ENCODE measurements at regions not wholly inside any gene's neighbourhood (a gene's known extent, or its start where the extent isn't known, plus 50 kb on each side); places are given as distances from the start of the nearest gene placed in this dataset.

DNA sequence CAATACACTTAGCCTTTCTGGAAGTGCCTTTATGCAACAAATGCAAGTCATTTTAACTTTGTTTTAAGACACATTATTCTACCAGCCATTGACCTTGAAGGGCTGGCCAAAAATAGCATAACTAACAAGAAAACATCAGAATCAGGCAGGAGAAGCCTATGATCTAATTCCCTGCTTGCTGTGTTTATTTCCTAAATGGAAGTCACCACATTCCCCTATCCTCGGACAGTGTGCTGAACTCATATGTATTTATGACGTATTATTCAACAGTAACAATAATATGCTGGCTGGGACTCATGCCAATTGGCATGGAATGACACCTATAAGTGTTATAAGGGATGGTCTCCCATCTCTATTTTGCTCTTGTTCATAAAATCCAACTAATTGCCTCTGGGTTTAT lies 140.7 kb downstream of the MAP3K7 start:
- FAIRE-seq (no peak), DNase-seq (ENCODE audit: insufficient read length, low spot score) (no peak)
- TF ChIP-seq POLR2A (IDR thresholded peaks at IDR 0.05; ENCODE audit: low read depth, low read length), result no peak

DNA sequence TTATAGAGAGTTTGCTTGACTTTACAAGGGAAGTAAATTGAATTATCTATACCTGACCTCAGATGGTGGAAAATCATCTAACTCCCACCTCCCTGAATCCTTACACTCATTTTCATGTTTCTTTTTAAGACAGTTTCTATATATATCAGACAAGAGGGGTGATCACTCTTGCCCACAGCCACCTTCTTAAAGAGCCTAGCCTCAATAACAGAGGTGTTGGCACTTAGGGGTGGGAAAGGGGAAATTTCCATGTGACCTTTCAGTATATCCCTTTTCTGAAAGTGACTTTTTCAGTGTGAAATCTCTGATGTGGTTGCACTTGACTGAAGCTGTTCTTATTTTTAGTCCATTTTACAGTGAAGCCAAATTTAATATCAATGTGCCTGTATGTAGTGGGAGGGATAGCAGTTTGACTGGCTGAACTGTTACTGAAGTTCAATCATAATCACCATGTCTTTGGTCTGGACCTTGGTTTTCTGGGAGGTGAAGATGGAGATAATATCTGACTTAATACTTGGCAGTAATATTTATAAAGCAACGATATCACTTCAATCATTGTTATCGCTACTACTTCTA lies 141.3 kb downstream of the MAP3K7 start:
- DNase-seq (ENCODE audit: insufficient read length, low spot score) (no peak), FAIRE-seq (no peak)
- no peak for TF ChIP-seq POLR2A (IDR thresholded peaks at IDR 0.05; ENCODE audit: low read depth, low read length)

DNA sequence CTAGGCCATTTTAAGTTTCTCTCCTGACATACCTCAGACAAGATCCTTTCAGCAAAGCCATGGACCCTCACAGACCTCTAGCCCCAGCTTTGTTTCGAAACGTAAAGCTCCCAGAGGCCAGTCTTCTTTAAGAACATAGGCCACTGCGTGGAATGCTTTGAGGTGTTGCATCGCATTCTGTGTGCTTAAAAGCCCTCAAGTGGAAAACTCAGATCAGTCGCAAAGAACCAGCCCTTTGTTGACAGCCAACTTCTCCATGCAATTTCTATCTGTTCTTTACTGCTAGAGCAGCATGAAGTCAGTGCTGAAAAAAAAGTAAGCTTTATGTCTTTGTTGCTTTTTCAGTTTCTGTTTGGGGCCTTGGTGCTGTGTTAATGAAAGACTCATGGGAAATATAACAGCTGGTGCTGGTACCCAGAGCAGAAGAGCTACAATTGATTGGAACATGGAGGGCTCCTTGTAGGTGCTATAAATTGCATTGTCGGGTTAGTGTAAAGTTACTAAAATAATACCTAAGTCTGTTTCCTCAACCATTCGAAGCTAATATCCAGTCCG lies 142.6 kb downstream of the MAP3K7 start:
- FAIRE-seq (no peak), DNase-seq (ENCODE audit: insufficient read length, low spot score) (no peak)
- no peak for TF ChIP-seq POLR2A (IDR thresholded peaks at IDR 0.05; ENCODE audit: low read depth, low read length)

DNA sequence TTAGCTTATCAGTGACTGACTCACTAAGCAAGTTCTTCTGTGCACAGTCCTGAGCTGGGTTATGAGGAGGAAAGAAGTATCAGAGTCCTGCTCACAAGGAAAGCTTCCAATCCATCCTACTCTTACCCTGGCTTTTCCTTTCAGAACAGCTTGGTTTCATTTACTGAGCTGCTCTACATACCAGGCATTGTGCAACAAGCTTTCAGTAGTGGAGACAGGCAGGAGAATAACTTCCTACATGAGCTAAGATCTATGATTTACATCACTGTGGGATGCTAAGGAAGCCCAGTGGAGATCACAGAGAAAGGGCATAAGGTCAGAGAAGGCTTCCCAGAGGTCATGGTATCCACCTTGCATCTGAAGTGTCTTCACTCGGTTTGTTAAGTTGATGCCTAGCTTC lies 144.5 kb downstream of the MAP3K7 start:
- no peak for FAIRE-seq
- DNase-seq (ENCODE audit: insufficient read length, low spot score), result no peak
- TF ChIP-seq POLR2A (IDR thresholded peaks at IDR 0.05; ENCODE audit: low read depth, low read length), result no peak

DNA sequence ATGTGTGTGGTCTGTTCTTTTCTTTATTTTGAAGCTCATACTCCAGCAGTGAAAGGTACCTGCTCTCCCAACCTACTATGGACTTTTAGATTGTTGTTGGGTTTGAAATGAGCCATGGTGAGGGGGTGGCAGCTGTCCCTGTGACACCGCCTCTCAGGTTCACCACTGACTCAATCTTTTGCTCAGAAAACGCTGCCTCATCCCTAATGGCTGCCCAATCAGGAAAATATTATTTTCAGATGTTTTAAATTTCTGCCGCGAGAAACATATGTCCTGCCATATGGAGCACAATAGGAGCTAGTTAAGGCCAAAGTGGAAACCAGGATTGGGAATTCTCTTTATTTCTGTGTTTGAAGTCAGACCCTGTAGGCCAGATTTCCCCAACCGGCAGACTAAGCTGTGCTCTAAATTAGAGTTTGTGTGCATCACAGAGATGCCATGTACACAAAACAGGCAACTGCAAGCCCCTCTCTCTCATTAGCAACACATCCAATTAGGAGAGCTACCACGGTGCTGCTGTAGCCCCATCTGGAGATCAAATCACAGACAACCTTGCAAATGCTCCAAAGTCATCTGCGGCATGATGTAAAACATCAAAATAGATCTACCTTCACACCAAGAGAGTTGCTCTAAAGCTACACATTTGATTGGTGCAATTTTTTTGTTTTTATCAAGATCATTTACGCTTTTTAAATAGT lies 144.1 kb upstream of the BACH2 start:
- TF ChIP-seq POLR2A (IDR thresholded peaks at IDR 0.05; ENCODE audit: low read depth, low read length), result no peak
- FAIRE-seq (no peak), DNase-seq (ENCODE audit: insufficient read length, low spot score) (no peak)

DNA sequence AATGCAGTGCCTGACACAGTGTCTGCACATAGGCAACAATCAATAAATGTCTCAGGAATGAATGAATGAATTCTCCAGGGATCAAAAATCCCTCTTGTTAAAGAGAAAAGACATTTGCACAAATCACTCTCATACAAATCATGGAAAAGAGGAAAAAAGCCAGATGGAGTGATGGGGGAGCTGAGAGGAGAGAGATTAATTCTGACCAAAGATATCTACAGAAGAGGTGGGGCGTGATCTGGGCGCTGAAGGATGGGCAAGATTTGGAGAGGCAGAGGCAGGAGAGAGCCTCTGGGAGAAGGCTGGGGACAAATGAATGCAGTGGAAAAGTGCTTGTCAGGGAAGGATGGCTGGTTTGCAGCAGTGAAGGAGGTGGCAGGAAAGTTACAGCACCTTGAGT lies 142.9 kb upstream of the BACH2 start:
- DNase-seq (ENCODE audit: insufficient read length, low spot score) (no peak), FAIRE-seq (no peak)
- TF ChIP-seq POLR2A (IDR thresholded peaks at IDR 0.05; ENCODE audit: low read depth, low read length), result no peak

DNA sequence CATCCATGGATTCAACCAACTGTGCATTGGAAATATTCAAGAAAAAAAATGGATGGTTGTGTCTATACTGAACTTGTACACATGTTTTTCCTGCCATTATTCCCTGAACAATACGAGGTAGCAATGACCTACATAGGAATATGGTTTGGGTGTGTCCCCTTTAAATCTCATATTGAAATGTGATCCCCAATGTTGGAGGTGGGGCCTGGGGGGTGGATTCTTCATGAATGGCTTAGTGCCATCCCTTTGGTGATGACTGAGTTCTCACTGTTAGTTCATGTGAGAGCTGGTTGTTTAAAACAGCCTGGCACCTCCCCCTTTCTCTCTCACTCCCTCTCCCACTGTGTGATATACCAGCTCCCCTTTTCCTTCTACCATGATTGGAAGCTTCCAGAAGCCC lies 139.8 kb upstream of the BACH2 start:
- FAIRE-seq, result no peak
- no peak for DNase-seq (ENCODE audit: insufficient read length, low spot score)
- TF ChIP-seq POLR2A (IDR thresholded peaks at IDR 0.05; ENCODE audit: low read depth, low read length), result no peak

DNA sequence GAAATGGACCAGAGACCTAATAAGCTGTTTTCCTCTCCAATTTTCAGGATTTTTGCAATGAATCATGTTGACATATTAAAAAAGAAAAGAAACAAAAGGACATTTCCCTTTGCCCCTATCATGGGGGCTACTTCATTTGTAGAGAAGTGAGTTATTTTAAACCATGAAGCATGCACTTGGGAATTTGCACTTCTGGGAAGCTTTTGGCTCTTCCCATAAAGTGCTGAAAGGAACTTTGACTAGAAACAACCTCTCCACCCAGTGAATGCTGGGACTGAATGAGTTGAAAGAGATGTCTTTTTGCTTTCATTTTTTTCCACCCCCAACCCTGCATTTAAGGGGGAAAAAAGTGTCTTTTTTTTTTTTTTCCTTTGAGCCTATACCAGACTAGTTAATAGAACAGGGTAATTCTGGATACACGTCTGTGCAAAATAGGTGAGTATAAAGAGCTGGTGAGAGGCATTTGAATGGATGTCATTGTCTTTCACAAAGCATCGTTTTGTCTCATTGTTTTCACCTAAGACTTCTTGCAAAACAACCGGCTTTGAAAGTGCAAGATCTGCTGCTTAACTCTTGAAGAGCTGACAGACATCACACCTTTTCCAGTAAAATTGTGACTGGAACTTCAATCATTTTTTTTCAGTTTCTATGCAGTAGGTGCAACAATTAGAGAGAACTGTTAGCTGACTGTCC lies 138.7 kb upstream of the BACH2 start:
- no peak for TF ChIP-seq POLR2A (IDR thresholded peaks at IDR 0.05; ENCODE audit: low read depth, low read length)
- no peak for DNase-seq (ENCODE audit: insufficient read length, low spot score)
- FAIRE-seq, result no peak

DNA sequence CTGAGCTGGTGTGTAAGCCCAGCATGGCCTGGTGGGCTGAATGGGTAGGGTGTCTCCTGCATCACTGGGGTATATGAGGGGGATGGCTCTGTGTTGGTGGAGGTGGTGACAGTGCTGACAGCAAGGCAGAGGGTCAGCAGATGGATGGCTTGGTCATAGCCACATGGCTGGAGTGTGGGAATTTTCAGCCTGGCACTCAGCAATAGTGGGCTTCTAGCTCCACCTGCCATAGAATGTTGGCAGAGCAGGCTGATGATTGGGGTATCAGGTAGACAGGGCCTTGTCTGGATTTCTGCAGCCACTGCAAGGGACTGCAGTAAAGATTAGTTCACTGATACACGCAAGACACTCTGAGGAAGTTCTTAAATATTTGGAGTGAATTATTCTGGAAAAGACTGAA lies 137.5 kb upstream of the BACH2 start:
- DNase-seq (ENCODE audit: insufficient read length, low spot score) (no peak), FAIRE-seq (no peak)

DNA sequence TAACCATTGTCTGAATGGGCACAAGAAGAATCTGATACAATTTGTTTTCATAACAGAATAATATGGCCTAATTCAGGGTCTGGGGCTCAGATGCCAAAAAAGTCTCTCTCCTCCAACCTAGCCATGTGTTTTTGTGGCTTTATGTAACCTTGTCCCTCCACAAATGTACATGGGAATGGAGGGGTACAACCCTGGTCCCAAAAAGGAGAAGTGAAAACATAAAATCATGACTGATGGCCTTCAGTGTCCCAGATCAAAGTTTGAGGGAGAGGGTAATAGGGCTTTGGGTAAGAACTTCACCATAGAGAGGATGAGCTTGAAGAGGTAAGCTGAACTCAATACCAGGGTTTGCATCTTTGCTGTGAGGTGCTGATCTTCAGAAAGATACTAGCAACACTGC lies 136.3 kb upstream of the BACH2 start:
- TF ChIP-seq POLR2A (IDR thresholded peaks at IDR 0.05; ENCODE audit: low read depth, low read length), result no peak
- DNase-seq (ENCODE audit: insufficient read length, low spot score) (no peak), FAIRE-seq (no peak)

More for the DNA sequence above, 137.5 kb upstream of the BACH2 start:
- no peak for TF ChIP-seq POLR2A (IDR thresholded peaks at IDR 0.05; ENCODE audit: low read depth, low read length)

DNA sequence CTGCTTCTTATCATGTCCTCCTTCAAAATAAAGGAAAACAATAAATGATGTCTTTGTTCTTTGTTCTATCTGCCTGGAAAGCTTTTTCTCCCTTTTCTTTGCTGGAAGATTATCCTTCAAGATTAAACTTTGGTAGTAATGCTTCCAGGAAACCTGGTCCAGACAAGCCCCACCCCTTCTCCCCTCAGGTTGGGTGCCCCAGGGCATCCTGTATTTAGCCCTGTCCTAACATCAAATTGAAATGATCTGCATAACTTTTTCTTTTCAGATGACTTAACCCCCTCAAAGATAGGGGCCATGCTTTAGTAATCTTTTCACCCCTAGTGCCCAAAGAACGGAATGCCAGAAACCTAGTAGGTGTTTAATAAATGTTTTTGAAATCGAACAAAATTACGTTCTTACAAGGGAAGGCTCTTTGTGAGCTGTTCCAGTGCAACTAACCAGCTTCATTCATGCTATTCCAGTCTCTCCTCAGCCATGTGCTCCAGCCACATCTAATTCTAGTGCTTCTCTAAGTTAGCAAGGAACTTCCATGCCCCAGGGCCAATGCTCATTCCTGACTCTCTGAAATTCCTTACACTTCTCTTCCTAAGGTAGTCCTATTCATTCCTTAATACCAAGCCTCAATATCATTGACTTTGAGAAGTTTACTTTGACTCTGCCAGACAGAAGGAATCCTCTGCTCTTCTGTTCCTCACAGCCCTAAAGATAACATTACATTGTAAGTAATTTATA lies 135.6 kb upstream of the BACH2 start:
- DNase-seq (ENCODE audit: insufficient read length, low spot score), result no peak
- FAIRE-seq, result no peak
- no peak for TF ChIP-seq POLR2A (IDR thresholded peaks at IDR 0.05; ENCODE audit: low read depth, low read length)

DNA sequence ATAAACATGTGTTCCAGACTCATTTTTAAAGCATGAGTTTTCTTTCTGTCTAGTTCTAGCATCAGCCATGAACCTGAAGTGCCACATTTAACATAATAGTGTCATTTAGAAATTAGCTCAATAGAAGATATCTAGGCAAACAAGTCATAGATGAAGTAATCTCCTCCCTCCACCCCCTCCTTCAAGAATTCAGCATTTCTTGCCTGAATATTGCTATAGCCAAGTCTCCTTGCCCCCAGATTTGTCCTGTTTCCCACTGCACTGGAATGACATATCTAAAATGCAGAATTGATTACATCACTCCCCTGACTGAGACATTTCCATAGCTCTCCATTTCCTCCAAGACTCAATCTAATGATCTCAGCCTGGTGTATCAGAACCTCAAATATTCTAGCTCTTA lies 134.9 kb upstream of the BACH2 start:
- FAIRE-seq, result no peak
- no peak for TF ChIP-seq POLR2A (IDR thresholded peaks at IDR 0.05; ENCODE audit: low read depth, low read length)
- DNase-seq (ENCODE audit: insufficient read length, low spot score), result no peak

DNA sequence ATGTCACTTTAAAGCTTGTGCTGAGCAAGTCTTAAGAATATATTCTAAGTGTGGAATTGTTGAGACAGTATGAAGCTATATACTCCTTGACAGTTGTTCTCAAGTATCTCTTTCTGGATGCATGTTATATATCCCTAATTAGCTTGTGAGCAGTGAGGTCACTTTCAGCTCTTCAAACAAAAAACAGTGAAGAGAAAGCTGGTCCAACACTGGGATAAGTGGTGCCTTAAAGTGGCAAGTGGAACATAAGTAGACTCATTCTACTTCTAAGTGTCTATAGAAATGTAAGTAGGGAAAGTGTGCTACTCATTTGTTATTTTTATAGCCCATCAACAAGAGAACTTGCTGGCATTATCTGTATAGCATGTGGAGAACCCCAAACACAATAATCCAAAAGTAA lies 133.1 kb upstream of the BACH2 start:
- DNase-seq (ENCODE audit: insufficient read length, low spot score), result no peak
- no peak for FAIRE-seq
- TF ChIP-seq POLR2A (IDR thresholded peaks at IDR 0.05; ENCODE audit: low read depth, low read length), result no peak

DNA sequence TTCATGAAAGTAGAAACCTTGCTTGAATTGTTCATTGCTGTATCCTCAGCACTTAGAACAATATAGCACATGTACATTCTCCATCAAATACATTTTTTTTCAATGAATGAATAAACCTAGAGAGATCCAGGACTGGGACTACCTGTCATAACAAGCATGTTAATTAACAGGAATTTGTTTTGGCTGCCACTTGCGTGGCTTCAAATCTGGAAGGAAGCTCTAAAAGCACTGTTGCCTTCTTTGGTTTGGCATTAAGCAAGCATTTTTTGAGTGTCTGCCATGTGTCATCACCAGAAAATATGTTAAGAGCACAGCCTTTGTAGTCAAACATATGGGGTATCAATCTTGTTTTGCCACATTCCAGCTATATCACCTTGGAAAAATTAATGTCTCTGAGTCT lies 131.9 kb upstream of the BACH2 start:
- TF ChIP-seq POLR2A (IDR thresholded peaks at IDR 0.05; ENCODE audit: low read depth, low read length), result no peak
- DNase-seq (ENCODE audit: insufficient read length, low spot score) (no peak), FAIRE-seq (no peak)

Data from H54 (cell line).